Spleen (tissue), 11 donors: ENCODE measurements at regions not wholly inside any gene's neighbourhood (a gene's known extent, or its start where the extent isn't known, plus 50 kb on each side); places are given as distances from the start of the nearest gene placed in this dataset.

Experiments
- DNase-seq: peaks from one replicate; pipeline ENCODE4 v3.0.0-alpha.2; 2020
- H3K27ac ChIP-seq, 8 donors: fragments of 200-600 bp; sonication (generic) in 7 of 8; 1 replicate in 4 of 8; 2 replicates in 4 of 8; pipeline versions ENCODE4 v1.5.0 to v1.8.0; 2016 to 2021; ENCODE audit warnings: inconsistent platforms in 4 of 8, mild to moderate bottlenecking in 4 of 8, moderate library complexity in 1 of 8
- H3K27me3 ChIP-seq, 7 donors: fragments of 200-600 bp; sonication (generic) in 6 of 7; replicated peaks in 1 of 7; 1 replicate in 4 of 7; 2 replicates in 3 of 7; pipeline versions ENCODE4 v1.5.0 to v1.8.0; 2016 to 2021; ENCODE audit warnings: inconsistent platforms in 3 of 7, mild to moderate bottlenecking in 1 of 7
- H3K36me3 ChIP-seq, 6 donors: fragments of 200-600 bp; sonication (generic) in 5 of 6; 1 replicate in 4 of 6; 2 replicates in 2 of 6; pipeline versions ENCODE4 v1.5.0 to v1.8.0; 2016 to 2021; ENCODE audit warnings: inconsistent platforms in 2 of 6
- H3K4me1 ChIP-seq, 6 donors: fragments of 200-600 bp; sonication (generic) in 5 of 6; 1 replicate in 3 of 6; 2 replicates in 3 of 6; pipeline versions ENCODE4 v1.5.0 to v1.8.0; 2016 to 2021; ENCODE audit warnings: inconsistent platforms in 3 of 6
- H3K4me3 ChIP-seq, 8 donors: fragments of 200-600 bp; sonication (generic) in 7 of 8; 1 replicate in 4 of 8; 2 replicates in 4 of 8; pipeline versions ENCODE4 v1.5.0 to v1.8.0; 2016 to 2021; ENCODE audit warnings: inconsistent platforms in 4 of 8, mild to moderate bottlenecking in 4 of 8, moderate library complexity in 2 of 8
- H3K9me3 ChIP-seq, 8 donors: fragments of 200-600 bp; sonication (generic) in 7 of 8; 1 replicate in 4 of 8; 2 replicates in 4 of 8; pipeline versions ENCODE4 v1.5.0 to v1.8.0; 2016 to 2021; ENCODE audit warnings: inconsistent platforms in 4 of 8
- CTCF ChIP-seq, 11 experiments: fragments of 200-600 bp in 7 of 11; fragments of 450-650 bp in 4 of 11; sonication (generic) in 4 of 11; IDR thresholded peaks in 8 of 11; conservative IDR thresholded peaks in 3 of 11; 1 replicate in 7 of 11; 2 replicates in 4 of 11; pipeline versions ENCODE4 v1.4.0 to v1.8.0; 2016 to 2021; ENCODE audit warnings: antibody characterized with exemption in 11 of 11, inconsistent platforms in 4 of 11, mild to moderate bottlenecking in 1 of 11
- POLR2A ChIP-seq, 3 donors: fragments of 450-650 bp; IDR thresholded peaks; one replicate each; pipeline ENCODE4 v1.5.1; 2017; ENCODE audit warnings: antibody characterized with exemption in 3 of 3, mild to moderate bottlenecking in 1 of 3
- POLR2AphosphoS5 ChIP-seq, 3 donors: sonication (generic); formaldehyde crosslinking; IDR thresholded peaks; one replicate each; pipeline ENCODE4 v1.5.1; 2017; ENCODE audit warnings: antibody characterized with exemption in 3 of 3
- WGBS, 5 donors: extraction: QIAGEN DNeasy Blood & Tissue Kit in 3 of 5; methylation state at CpG; one replicate each; pipeline versions ENCODE4 v1.1.5 to v1.1.7; 2013 to 2018; 5-methylcytosine and 5-hydroxymethylcytosine counted together
- intact Hi-C: fragments of 100-400 bp; cut with DNase I; formaldehyde crosslinking; loops from one replicate; pipeline ENCODE4 v1.15.0; 2023; ENCODE audit warnings: low total_unique reads
- donor health status: healthy with polysubstance abuse.
- donor health status: DM: no; HTN: no; CAD: no; lungs with moderate emphysema.
- donor health status: DM: no; HTN: no; CAD: no.
- donor health status: Bipolar disorder and iron deficiency.
- donor health status: healthy.
- donor health status: DM: no; HTN: no; CAD: no.
- donor health status: DM: yes; HTN: yes; CAD: no.

GRCh38 chr4:95675623-95676022 is 126.8 kb upstream of the UNC5C start:
- Histone ChIP-seq H3K9me3 (peaks cover 0 to 3% (median 0%) of the 10 kb centered on the region in 8 donors), H3K36me3 (no peaks in the 10 kb centered on the region)
- intact Hi-C loops, result no loop called here

GRCh38 chr4:95674521-95674981 is 125.8 kb upstream of the UNC5C start:
- Histone ChIP-seq H3K4me1 (no peaks in the 10 kb centered on the region), H3K36me3 (no peaks in the 10 kb centered on the region), H3K4me3 (no peak overlapping the region), H3K27me3 (no peaks in the 10 kb centered on the region), H3K27ac (peak overlapping the region in 1 of 8 donors; percentile 14), H3K9me3 (peaks cover 0 to 3% (median 0%) of the 10 kb centered on the region in 8 donors)
- 47 to 73% (median 57%) methylated on average over 2 of the region's 2 CpGs for WGBS, 5 donors
- intact Hi-C loops, result no loop called here
- DNase-seq, result no peak
- TF ChIP-seq POLR2A (IDR thresholded peaks at IDR 0.05) (no peak), POLR2AphosphoS5 (IDR thresholded peaks at IDR 0.05) (no peak), CTCF (IDR thresholded peaks at IDR 0.05 in 8 of 11, conservative IDR thresholded peaks at IDR 0.05 in 3 of 11) (no peak)

More at GRCh38 chr4:95675623-95676022, 126.8 kb upstream of the UNC5C start:
- TF ChIP-seq CTCF (IDR thresholded peaks at IDR 0.05 in 8 of 11, conservative IDR thresholded peaks at IDR 0.05 in 3 of 11) (no peak), POLR2A (IDR thresholded peaks at IDR 0.05) (no peak), POLR2AphosphoS5 (IDR thresholded peaks at IDR 0.05) (no peak)
- Histone ChIP-seq H3K4me3 (no peak overlapping the region), H3K4me1 (no peaks in the 10 kb centered on the region), H3K27me3 (no peaks in the 10 kb centered on the region), H3K27ac (peak overlapping the region in 2 of 8 donors; percentile 3 to 31)
- DNase-seq, result no peak

- no peak for TF ChIP-seq POLR2AphosphoS5 (IDR thresholded peaks at IDR 0.05)
- TF ChIP-seq CTCF (IDR thresholded peaks at IDR 0.05 in 8 of 11, conservative IDR thresholded peaks at IDR 0.05 in 3 of 11), result no peak
- TF ChIP-seq POLR2A (IDR thresholded peaks at IDR 0.05), result no peak
- H3K4me1 ChIP-seq, result no peaks in the 10 kb centered on the region
- no peaks in the 10 kb centered on the region for H3K27me3 ChIP-seq
- H3K4me3 ChIP-seq, result no peak overlapping the region
- H3K9me3 ChIP-seq, result no peaks in the 10 kb centered on the region
- WGBS, 5 donors, result 63 to 89% (median 77%) methylated on average over 1 of the region's 1 CpG
- no peak overlapping the region for H3K27ac ChIP-seq
- intact Hi-C loops, result no loop called here
- DNase-seq, result no peak
- H3K36me3 ChIP-seq, result no peaks in the 10 kb centered on the region
Measured at GRCh38 chr4:95672811-95673210, 124.0 kb upstream of the UNC5C start.

GRCh38 chr4:95660719-95661118 is 111.9 kb upstream of the UNC5C start:
- peaks cover 0 to 30% (median 6%) of the 10 kb centered on the region in 8 donors for H3K9me3 ChIP-seq
- DNase-seq, result no peak
- H3K27me3 ChIP-seq, result no peaks in the 10 kb centered on the region
- no peak overlapping the region for H3K4me3 ChIP-seq
- no peaks in the 10 kb centered on the region for H3K36me3 ChIP-seq
- 79 to 92% (median 84%) methylated on average over 3 of the region's 3 CpGs for WGBS, 5 donors
- no peak overlapping the region for H3K27ac ChIP-seq
- intact Hi-C loops, result no loop called here
- H3K4me1 ChIP-seq, result no peaks in the 10 kb centered on the region
- no peak for TF ChIP-seq POLR2AphosphoS5 (IDR thresholded peaks at IDR 0.05)
- TF ChIP-seq CTCF (IDR thresholded peaks at IDR 0.05 in 8 of 11, conservative IDR thresholded peaks at IDR 0.05 in 3 of 11), result no peak
- no peak for TF ChIP-seq POLR2A (IDR thresholded peaks at IDR 0.05)
